PC-9 (cell line): ENCODE measurements at regions not wholly inside any gene's neighbourhood (a gene's known extent, or its start where the extent isn't known, plus 50 kb on each side); places are given as distances from the start of the nearest gene placed in this dataset.

ENCODE experiments used
- BruUV-seq: library from RNA; stranded (reverse); fragments of 400-500 nt; replicated peaks from 2 replicates; lab custom pipeline; 2021; lab: Mats Ljungman, UMichigan
- CTCF ChIA-PET: fragments of 300-600 bp; sonication (Branson Sonifier 250); formaldehyde crosslinking; loops from one replicate; lab custom pipeline; 2022; ENCODE audit warnings: antibody characterized with exemption; lab: Charles Lee
- POLR2A ChIA-PET: fragments of 300-600 bp; sonication (Branson Sonifier 250); formaldehyde crosslinking; loops from one replicate; lab custom pipeline; 2022; ENCODE audit warnings: antibody characterized with exemption; ENCODE audit not compliant: unreplicated experiment; lab: Charles Lee
- DNase-seq, 2 experiments: peaks; one replicate each; pipeline versions ENCODE4 v3.0.0 to v3.0.0-alpha.2; 2015 to 2022; ENCODE audit warnings: mixed read lengths in 1 of 2
- H2AFZ ChIP-seq: fragments of 200-600 bp; sonication (generic); 2 replicates; pipeline ENCODE4 v1.8.1; 2017; ENCODE audit warnings: antibody characterized with exemption
- H3F3A ChIP-seq: fragments of 200-600 bp; sonication (generic); 2 replicates; pipeline ENCODE4 v1.8.1; 2017; ENCODE audit warnings: antibody characterized with exemption, mild to moderate bottlenecking, low read depth; ENCODE audit not compliant: insufficient read depth
- H3K27ac ChIP-seq: fragments of 200-600 bp; sonication (generic); 2 replicates; pipeline ENCODE4 v1.6.1; 2016; ENCODE audit warnings: mixed run types
- H3K27me3 ChIP-seq: fragments of 200-600 bp; sonication (generic); 2 replicates; pipeline ENCODE4 v1.6.1; 2016; ENCODE audit warnings: low read depth, mixed run types; ENCODE audit not compliant: insufficient read depth
- H3K36me3 ChIP-seq: fragments of 200-600 bp; sonication (generic); 2 replicates; pipeline ENCODE4 v1.6.1; 2016; ENCODE audit warnings: low read depth, mixed run types
- H3K4me1 ChIP-seq: fragments of 200-600 bp; sonication (generic); replicated peaks from 2 replicates; pipeline ENCODE4 v1.6.1; 2016; ENCODE audit warnings: mixed run types; ENCODE audit not compliant: insufficient read depth
- H3K4me2 ChIP-seq: fragments of 200-600 bp; sonication (generic); 2 replicates; pipeline ENCODE4 v1.6.1; 2017; ENCODE audit warnings: mixed run types
- H3K4me3 ChIP-seq: fragments of 200-600 bp; sonication (generic); 2 replicates; pipeline ENCODE4 v1.6.1; 2016; ENCODE audit warnings: mixed run types
- H3K79me2 ChIP-seq: fragments of 200-600 bp; sonication (generic); 2 replicates; pipeline ENCODE4 v1.6.1; 2017; ENCODE audit warnings: low read depth, mixed run types
- H3K9me2 ChIP-seq: fragments of 200-600 bp; sonication (generic); 2 replicates; pipeline ENCODE4 v1.8.1; 2017; ENCODE audit warnings: mild to moderate bottlenecking; ENCODE audit not compliant: insufficient read depth
- H3K9me3 ChIP-seq: fragments of 200-600 bp; sonication (generic); 2 replicates; pipeline ENCODE4 v1.8.1; 2016; ENCODE audit warnings: low read depth; ENCODE audit not compliant: insufficient read depth
- H4K20me1 ChIP-seq: fragments of 200-600 bp; sonication (generic); 2 replicates; pipeline ENCODE4 v1.8.1; 2017; ENCODE audit not compliant: insufficient read depth
- CTCF ChIP-seq: fragments of 200-600 bp; sonication (generic); conservative IDR thresholded peaks from 2 replicates; pipeline ENCODE4 v1.6.1; 2017; ENCODE audit warnings: mixed run types, antibody characterized with exemption, mild to moderate bottlenecking, moderate library complexity
- EZH2 ChIP-seq: fragments of 200-600 bp; sonication (generic); IDR thresholded peaks from 2 replicates; pipeline ENCODE4 v1.8.0; 2017; ENCODE audit warnings: antibody characterized with exemption, low read depth
- intact Hi-C: fragments of 100-400 bp; cut with micrococcal nuclease; formaldehyde crosslinking; loops from one replicate; pipeline ENCODE4 v1.10.0; 2022; ENCODE audit not compliant: unreplicated experiment

DNA sequence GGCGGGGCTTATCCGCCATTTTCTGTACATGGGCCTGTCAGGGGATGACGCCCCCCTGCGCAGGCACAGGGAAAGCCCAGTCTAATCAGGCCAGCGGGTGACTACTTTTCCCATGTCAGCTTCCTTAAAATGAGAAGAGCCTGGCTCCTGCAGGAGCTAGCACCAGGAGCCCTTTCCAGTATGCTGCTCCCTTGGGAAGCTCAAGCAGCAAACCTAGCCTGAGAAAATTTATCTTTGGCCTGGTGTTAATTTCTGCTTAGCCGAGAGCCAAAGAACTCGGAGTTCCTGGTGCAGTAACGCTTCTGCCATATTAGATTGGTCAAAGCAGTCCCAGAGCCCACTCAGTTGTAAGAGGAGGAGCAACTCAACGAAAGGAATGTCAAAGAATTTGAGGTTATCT lies 239.0 kb upstream of the PHYHIPL start:
- no peak for TF ChIP-seq CTCF
- TF ChIP-seq EZH2, result no peak
- POLR2A ChIA-PET, result no interaction called here
- BruUV-seq, result no TSS peak
- H3K27me3 ChIP-seq, result no peaks in the 10 kb centered on the region
- H3K36me3 ChIP-seq, result no peaks in the 10 kb centered on the region
- H3K4me3 ChIP-seq, result no peak overlapping the region
- no peaks in the 10 kb centered on the region for H3K79me2 ChIP-seq
- no peaks in the 10 kb centered on the region for H3K9me3 ChIP-seq
- no peaks in the 10 kb centered on the region for H3K4me1 ChIP-seq
- H2AFZ ChIP-seq, result no peak overlapping the region
- CTCF ChIA-PET, result no interaction called here
- H4K20me1 ChIP-seq, result no peaks in the 10 kb centered on the region
- no peak overlapping the region for H3K4me2 ChIP-seq
- DNase-seq, result no peak
- no peak overlapping the region for H3K27ac ChIP-seq
- no peaks in the 10 kb centered on the region for H3F3A ChIP-seq
- H3K9me2 ChIP-seq, result no peaks in the 10 kb centered on the region
- intact Hi-C loops, result no loop called here

- Histone ChIP-seq H3K4me2 (no peak overlapping the region), H2AFZ (no peak overlapping the region), H3K27ac (no peak overlapping the region), H4K20me1 (no peaks in the 10 kb centered on the region), H3K36me3 (no peaks in the 10 kb centered on the region), H3K9me3 (0 out of 2 replicates have a peak, but pooled peaks cover 4% of the 10 kb centered on the region), H3K9me2 (no peaks in the 10 kb centered on the region), H3K27me3 (no peaks in the 10 kb centered on the region), H3K4me1 (no peaks in the 10 kb centered on the region), H3F3A (no peaks in the 10 kb centered on the region), H3K79me2 (no peaks in the 10 kb centered on the region), H3K4me3 (no peak overlapping the region)
- ChIA-PET POLR2A (no interaction called here), CTCF (no interaction called here)
- intact Hi-C loops, result no loop called here
- no TSS peak for BruUV-seq
- no peak for DNase-seq
- TF ChIP-seq CTCF (no peak), EZH2 (no peak)
Measured at GRCh38 chr10:58942724-58943123, 233.7 kb upstream of the PHYHIPL start.

- CTCF ChIA-PET, result no interaction called here
Measured at GRCh38 chr10:58943256-58943890, 233.1 kb upstream of the PHYHIPL start.

More at GRCh38 chr10:58943256-58943890, 233.1 kb upstream of the PHYHIPL start:
- no peak for DNase-seq
- Histone ChIP-seq H3K79me2 (no peaks in the 10 kb centered on the region), H3K9me2 (no peaks in the 10 kb centered on the region), H3K4me2 (no peak overlapping the region), H3K4me3 (no peak overlapping the region), H4K20me1 (no peaks in the 10 kb centered on the region), H3F3A (no peaks in the 10 kb centered on the region), H3K4me1 (no peaks in the 10 kb centered on the region), H2AFZ (no peak overlapping the region), H3K9me3 (0 out of 2 replicates have a peak, but pooled peaks cover 7% of the 10 kb centered on the region), H3K27me3 (no peaks in the 10 kb centered on the region), H3K36me3 (no peaks in the 10 kb centered on the region), H3K27ac (no peak overlapping the region)
- intact Hi-C loops, result no loop called here
- TF ChIP-seq EZH2 (no peak), CTCF (no peak)
- no TSS peak for BruUV-seq
- POLR2A ChIA-PET, result no interaction called here
